HepG2 (cell line): ENCODE measurements at regions not wholly inside any gene's neighbourhood (a gene's known extent, or its start where the extent isn't known, plus 50 kb on each side); places are given as distances from the start of the nearest gene placed in this dataset.

Source experiments
- ATAC-seq: fragments of 200-7000 bp; cut with Tn5 transposase; 3 replicates; pipeline ENCODE4 v1.9.1; 2020; ENCODE audit warnings: mild to moderate bottlenecking, moderate library complexity
- BruUV-seq: library from RNA; stranded (reverse); fragments of 400-500 nt; replicated peaks from 2 replicates; lab custom pipeline; 2021; lab: Mats Ljungman, UMichigan
- CTCF ChIA-PET: fragments of 300-600 bp; formaldehyde crosslinking; extraction: SDS; loops from one replicate; lab custom pipeline; 2021; ENCODE audit warnings: low total read pairs, inconsistent platforms, low intra/inter-chr PET ratio; lab: Yijun Ruan, JAX
- POLR2A ChIA-PET: fragments of 350-600 bp; sonication (Branson Sonifier 250); formaldehyde crosslinking; loops from one replicate; lab custom pipeline; 2020; ENCODE audit warnings: antibody characterized with exemption, inconsistent platforms; lab: Yijun Ruan, JAX
- DNase-seq: peaks from one replicate; pipeline ENCODE4 v3.0.0-alpha.2; 2015; ENCODE audit warnings: low spot score
- FAIRE-seq: peaks from 3 replicates; lab custom pipeline; 2011; peaks lifted over from hg19 to GRCh38; lab: Jason Lieb, UNC
- H2AFZ ChIP-seq: one replicate; pipeline ENCODE4 v1.6.1; 2011; ENCODE audit warnings: low read length, inconsistent platforms
- H3K27ac ChIP-seq: fragments of 300-600 bp; 3 replicates; pipeline ENCODE4 v1.8.0; 2011; ENCODE audit warnings: mixed run types, mild to moderate bottlenecking, mixed read lengths, low read length, inconsistent platforms; ENCODE audit not compliant: insufficient read depth; ENCODE audit errors: extremely low read length
- H3K27me3 ChIP-seq, 2 experiments: fragments of 200-600 bp in 1 of 2; 2 replicates in 1 of 2; 3 replicates in 1 of 2; pipeline versions ENCODE4 v1.6.0 to v1.8.0; 2011; ENCODE audit warnings: low read length in 2 of 2, mild to moderate bottlenecking in 2 of 2, moderate library complexity in 2 of 2, inconsistent platforms in 1 of 2; ENCODE audit not compliant: insufficient read depth in 2 of 2, control insufficient read depth in 1 of 2
- H3K36me3 ChIP-seq, 2 experiments: fragments of 200-600 bp in 1 of 2; replicated peaks in 1 of 2; 2 replicates in 1 of 2; 3 replicates in 1 of 2; pipeline versions ENCODE4 v1.5.1 to v1.8.0; 2011; ENCODE audit warnings: low read length in 2 of 2, inconsistent platforms in 1 of 2; ENCODE audit not compliant: insufficient read depth in 2 of 2, control insufficient read depth in 1 of 2
- H3K4me1 ChIP-seq: 2 replicates; pipeline ENCODE4 v1.5.1; 2012; ENCODE audit warnings: low read length, inconsistent platforms; ENCODE audit not compliant: insufficient read depth
- H3K4me2 ChIP-seq: 2 replicates; pipeline ENCODE4 v1.6.0; 2011; ENCODE audit warnings: low read depth, low read length, inconsistent platforms
- H3K4me3 ChIP-seq, 3 experiments: fragments of 200-600 bp in 1 of 3; sonication (generic), shearing (Covaris generic) in 1 of 3; replicated peaks in 1 of 3; 2 replicates each; pipeline ENCODE4 v1.5.1; 2011 to 2016; ENCODE audit warnings: low read length in 3 of 3, inconsistent platforms in 2 of 3, low read depth in 2 of 3, mild to moderate bottlenecking in 2 of 3, control low read depth in 1 of 3, mixed read lengths in 1 of 3; ENCODE audit not compliant: insufficient read depth in 1 of 3
- H3K79me2 ChIP-seq: one replicate; pipeline ENCODE4 v1.6.1; 2011; ENCODE audit warnings: low read length, inconsistent platforms; ENCODE audit not compliant: insufficient read depth
- H3K9ac ChIP-seq: 2 replicates; pipeline ENCODE4 v1.6.0; 2011; ENCODE audit warnings: mild to moderate bottlenecking, low read depth, low read length, inconsistent platforms; ENCODE audit not compliant: insufficient read depth
- H3K9me3 ChIP-seq: 2 replicates; pipeline ENCODE4 v1.5.1; 2012; ENCODE audit warnings: mild to moderate bottlenecking, low read length
- H4K20me1 ChIP-seq: 2 replicates; pipeline ENCODE4 v1.6.0; 2011; ENCODE audit warnings: inconsistent platforms, mild to moderate bottlenecking, low read length, moderate library complexity; ENCODE audit not compliant: insufficient read depth
- HDAC2 ChIP-seq: sonication (generic); formaldehyde crosslinking; IDR thresholded peaks from 2 replicates; pipeline ENCODE4 v1.4.0; 2020; ENCODE audit warnings: missing genetic modification reagents
- NFE2L2 ChIP-seq: fragments of 150-350 bp; IDR thresholded peaks from 2 replicates; pipeline ENCODE4 v1.6.1; 2014; ENCODE audit warnings: low read length
- PRDM10 ChIP-seq: sonication (generic); formaldehyde crosslinking; IDR thresholded peaks from 2 replicates; pipeline ENCODE4 v1.4.0; 2020; ENCODE audit warnings: low read depth, missing genetic modification reagents
- THYN1 ChIP-seq: sonication (generic); formaldehyde crosslinking; IDR thresholded peaks from 2 replicates; pipeline ENCODE4 v1.8.1; 2023; ENCODE audit warnings: low read depth, mild to moderate bottlenecking, moderate library complexity, missing genetic modification reagents, borderline replicate concordance
- ZNF282 ChIP-seq: fragments of 450-650 bp; IDR thresholded peaks from 2 replicates; pipeline ENCODE4 v1.6.1; 2018; ENCODE audit not compliant: partially characterized antibody
- ZNF556 ChIP-seq: sonication (generic); formaldehyde crosslinking; IDR thresholded peaks from 2 replicates; pipeline ENCODE4 v1.4.0; 2020; ENCODE audit warnings: mild to moderate bottlenecking, missing genetic modification reagents, borderline replicate concordance
- ZNF674 ChIP-seq: sonication (generic); formaldehyde crosslinking; IDR thresholded peaks from 2 replicates; pipeline ENCODE4 v1.5.0; 2020; ENCODE audit warnings: low read depth, mild to moderate bottlenecking, missing genetic modification reagents
- WGBS: methylation state at CpG from one replicate; pipeline ENCODE4 v1.1.6; 2017; ENCODE audit warnings: low lambda C conversion rate; 5-methylcytosine and 5-hydroxymethylcytosine counted together
- in situ Hi-C: cut with HindIII; loops from 2 replicates; pipeline ENCODE4 v1.10.0; 2017; ENCODE audit warnings: low pct_unique_long_range_greater_than_20kb; ENCODE audit not compliant: extremely low pct_ligation_motif_present
- intact Hi-C: fragments of 100-400 bp; cut with micrococcal nuclease; formaldehyde crosslinking; loops from one replicate; pipeline ENCODE4 v1.10.0; 2022; ENCODE audit not compliant: unreplicated experiment

GRCh38 chr7:155244675-155245074 is 53.0 kb upstream of the INSIG1 start (continued):
- no peak for TF ChIP-seq ZNF674 (CRISPR knock-in tag)
- TF ChIP-seq PRDM10 (CRISPR knock-in tag): no peak
- TF ChIP-seq ZNF556 (CRISPR knock-in tag): no peak
- no peak for TF ChIP-seq THYN1 (CRISPR knock-in tag)
- TF ChIP-seq HDAC2: no peak
- TF ChIP-seq, all 625 proteins: peak for 0

- no peak for DNase-seq
- Histone ChIP-seq H3K27me3 (peaks cover 3 to 38% of the 10 kb centered on the region in 2 experiments; a peak in 3 of 5 replicates), H3K9ac (no peak overlapping the region), H3K4me1 (no peaks in the 10 kb centered on the region), H3K36me3 (no peaks in the 10 kb centered on the region), H3K79me2 (no peaks in the 10 kb centered on the region), H4K20me1 (no peaks in the 10 kb centered on the region), H2AFZ (no peak overlapping the region), H3K4me2 (no peak overlapping the region), H3K9me3 (no peaks in the 10 kb centered on the region; the same call in 1 of the 2 replicates), H3K4me3 (no peak overlapping the region), H3K27ac (no peak overlapping the region)
- TF ChIP-seq ZNF282: no peak
- TF ChIP-seq NFE2L2: peak; percentile 80
- BruUV-seq: no TSS peak
- in situ Hi-C loops: no loop called here
- no peak for FAIRE-seq
- CTCF ChIA-PET: no interaction called here
- intact Hi-C loops: no loop called here
- ATAC-seq: no peak
- POLR2A ChIA-PET: no interaction called here
- WGBS: 5% methylated on average over 13 of the region's 14 CpGs
These were observed 50.0 kb upstream of the INSIG1 start for GRCh38 chr7:155247479-155248365.
